Heart left ventricle (tissue), 13 donors: ENCODE measurements at regions not wholly inside any gene's neighbourhood (a gene's known extent, or its start where the extent isn't known, plus 50 kb on each side); places are given as distances from the start of the nearest gene placed in this dataset.

Source experiments
- CTCF ChIP-seq, 12 donors: fragments of 200-600 bp; sonication (generic) in 4 of 12; IDR thresholded peaks; one replicate each; pipeline versions ENCODE4 v1.5.0 to v1.8.0; 2018 to 2022; ENCODE audit warnings: antibody characterized with exemption in 12 of 12, mild to moderate bottlenecking in 5 of 12
- POLR2A ChIP-seq, 2 donors: fragments of 450-650 bp; IDR thresholded peaks; one replicate each; pipeline ENCODE4 v1.6.1; 2017; ENCODE audit warnings: antibody characterized with exemption in 2 of 2, mild to moderate bottlenecking in 2 of 2, moderate library complexity in 2 of 2
- donor health status: ischemic (EF 13 %, LVEDD 7.1; RV severe dilation, severe dysfunction).
- donor health status: DM: no; HTN: yes; CAD: no.
- donor health status: DM: no; HTN: no; CAD: no.
- donor health status: ischemic (EF 25% LVEDD 6.9; RV normal size, moderate dysfunction).
- donor health status: ischemic (EF 25% LVEDD 5.7; RV mildly dilated, moderate dysfunction).
- donor health status: ischemic (EF 35%, LVEDD 5.7; RV mildly dilated, moderate dysfunction).
- donor health status: nonischemic (EF 11% LVEDD 7.7; RV severe dilation, severe dysfunction).
- donor health status: DM: yes; HTN: yes; CAD: no.
- donor health status: PGD.
- donor health status: ischemic (EF 29% LVEDD 5.4; RV normal size, mild dysfunction).
- donor health status: nonischemic (EF 23%, LVEDD 6.1; RV moderate dilation, normal function).

GRCh38 chr6:18586133-18586532 is 199.0 kb downstream of the RNF144B start:
- TF ChIP-seq CTCF (IDR thresholded peaks at IDR 0.05) (no peak), POLR2A (IDR thresholded peaks at IDR 0.05) (no peak)
